Ascending aorta (tissue), 2 donors: ENCODE measurements at regions not wholly inside any gene's neighbourhood (a gene's known extent, or its start where the extent isn't known, plus 50 kb on each side); places are given as distances from the start of the nearest gene placed in this dataset.

Experiments used
- DNase-seq, 2 donors: peaks; one replicate each; pipeline ENCODE4 v3.0.0-alpha.2; 2019; ENCODE audit warnings: low spot score in 2 of 2
- H3K27ac ChIP-seq, 2 donors: fragments of 200-600 bp; sonication (generic); one replicate each; pipeline ENCODE4 v1.5.1; 2016 to 2017; ENCODE audit warnings: mild to moderate bottlenecking in 1 of 2
- H3K27me3 ChIP-seq: fragments of 200-600 bp; sonication (generic); one replicate; pipeline ENCODE4 v1.5.1; 2017
- H3K36me3 ChIP-seq, 2 donors: fragments of 200-600 bp; sonication (generic); one replicate each; pipeline ENCODE4 v1.5.1; 2016
- H3K4me1 ChIP-seq, 2 donors: fragments of 200-600 bp; sonication (generic); one replicate each; pipeline ENCODE4 v1.5.1; 2016 to 2017; ENCODE audit warnings: mild to moderate bottlenecking in 1 of 2
- H3K4me3 ChIP-seq, 2 donors: fragments of 200-600 bp; sonication (generic); one replicate each; pipeline ENCODE4 v1.5.1; 2016 to 2017; ENCODE audit warnings: mild to moderate bottlenecking in 1 of 2
- H3K9me3 ChIP-seq, 2 donors: fragments of 200-600 bp; sonication (generic); one replicate each; pipeline ENCODE4 v1.5.1; 2016
- CTCF ChIP-seq, 3 experiments: fragments of 200-600 bp in 2 of 3; fragments of 450-650 bp in 1 of 3; sonication (generic) in 2 of 3; IDR thresholded peaks; one replicate each; pipeline ENCODE4 v1.5.1; 2016 to 2019; ENCODE audit warnings: antibody characterized with exemption in 3 of 3, mild to moderate bottlenecking in 1 of 3, moderate library complexity in 1 of 3
- intact Hi-C: fragments of 100-400 bp; cut with DNase I; formaldehyde crosslinking; loops from one replicate; pipeline ENCODE4 v1.15.1; 2023

DNA sequence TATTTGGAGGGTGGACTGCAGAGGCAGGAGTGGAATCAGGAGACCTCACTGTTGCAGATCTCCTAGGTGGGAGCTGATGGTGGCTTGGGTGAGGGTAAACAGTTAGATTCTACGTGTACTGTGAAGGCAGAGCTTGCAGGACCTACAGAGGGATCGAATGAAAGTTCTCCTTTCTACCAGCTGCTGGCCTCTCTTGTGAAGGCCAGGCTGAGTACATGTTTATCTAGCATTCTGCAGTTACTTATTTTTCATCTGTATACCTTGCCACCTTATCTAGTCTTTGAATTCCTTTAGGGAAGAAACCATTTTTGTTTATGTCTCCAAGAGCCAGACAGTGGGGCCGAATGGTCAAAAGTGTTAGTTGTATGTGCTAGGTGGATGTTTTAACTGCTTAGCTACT is 57.6 kb downstream of the PTTG1 start:
- no peaks in the 10 kb centered on the region for H3K9me3 ChIP-seq
- intact Hi-C loops, result no loop called here
- H3K27ac ChIP-seq, result no peak overlapping the region
- DNase-seq, result no peak
- H3K4me1 ChIP-seq, result peaks cover 0 to 4% of the 10 kb centered on the region in 2 donors
- no peak overlapping the region for H3K4me3 ChIP-seq
- TF ChIP-seq CTCF (IDR thresholded peaks at IDR 0.05), result no peak
- no peaks in the 10 kb centered on the region for H3K36me3 ChIP-seq
- no peaks in the 10 kb centered on the region for H3K27me3 ChIP-seq

GRCh38 chr5:160479926-160480325 is 58.3 kb downstream of the PTTG1 start:
- intact Hi-C loops, result no loop called here
- Histone ChIP-seq H3K4me1 (peaks cover 0 to 4% of the 10 kb centered on the region in 2 donors), H3K27ac (no peak overlapping the region), H3K27me3 (no peaks in the 10 kb centered on the region), H3K4me3 (no peak overlapping the region), H3K9me3 (no peaks in the 10 kb centered on the region), H3K36me3 (no peaks in the 10 kb centered on the region)
- no peak for DNase-seq
- no peak for TF ChIP-seq CTCF (IDR thresholded peaks at IDR 0.05)

DNA sequence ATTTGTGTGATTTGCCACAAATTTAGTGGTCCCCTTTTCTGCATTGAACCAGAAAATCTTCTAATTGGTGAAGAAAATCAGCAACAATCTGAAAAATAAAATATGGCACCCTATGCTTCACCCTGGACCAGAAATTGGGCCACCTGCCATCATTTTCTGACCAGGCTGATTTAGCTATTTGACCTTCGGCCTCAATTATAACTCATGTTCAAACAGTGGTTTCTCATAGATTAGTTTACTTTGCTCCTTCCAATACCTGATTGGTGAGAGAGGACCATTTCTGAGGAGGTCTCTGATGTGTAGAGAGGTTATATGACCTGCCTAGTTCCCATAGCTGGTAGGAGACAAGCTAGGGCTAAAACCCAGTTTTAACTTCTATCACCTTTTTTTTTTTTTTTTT is 59.0 kb downstream of the PTTG1 start:
- H3K4me1 ChIP-seq, result peaks cover 0 to 4% of the 10 kb centered on the region in 2 donors
- no peaks in the 10 kb centered on the region for H3K9me3 ChIP-seq
- H3K4me3 ChIP-seq, result no peak overlapping the region
- no peaks in the 10 kb centered on the region for H3K36me3 ChIP-seq
- no peak overlapping the region for H3K27ac ChIP-seq
- no peak for TF ChIP-seq CTCF (IDR thresholded peaks at IDR 0.05)
- intact Hi-C loops, result no loop called here
- DNase-seq, result no peak
- no peaks in the 10 kb centered on the region for H3K27me3 ChIP-seq

GRCh38 chr5:160484678-160485077 is 63.0 kb downstream of the PTTG1 start:
- Histone ChIP-seq H3K4me1 (peaks cover 0 to 4% of the 10 kb centered on the region in 2 donors), H3K9me3 (no peaks in the 10 kb centered on the region), H3K36me3 (no peaks in the 10 kb centered on the region), H3K27me3 (no peaks in the 10 kb centered on the region), H3K4me3 (no peak overlapping the region), H3K27ac (no peak overlapping the region)
- no peak for TF ChIP-seq CTCF (IDR thresholded peaks at IDR 0.05)
- intact Hi-C loops, result no loop called here
- no peak for DNase-seq

GRCh38 chr5:160485364-160485969 is 63.8 kb downstream of the PTTG1 start:
- Histone ChIP-seq H3K36me3 (no peaks in the 10 kb centered on the region), H3K4me1 (peaks cover 0 to 1% of the 10 kb centered on the region in 2 donors), H3K4me3 (no peak overlapping the region), H3K27me3 (no peaks in the 10 kb centered on the region), H3K9me3 (no peaks in the 10 kb centered on the region), H3K27ac (no peak overlapping the region)
- no peak for DNase-seq
- TF ChIP-seq CTCF (IDR thresholded peaks at IDR 0.05), result no peak
- intact Hi-C loops, result no loop called here

- intact Hi-C loops, result no loop called here
- TF ChIP-seq CTCF (IDR thresholded peaks at IDR 0.05), result no peak
These were observed 64.9 kb downstream of the PTTG1 start for GRCh38 chr5:160486573-160486972.

More at GRCh38 chr5:160486573-160486972, 64.9 kb downstream of the PTTG1 start:
- H3K9me3 ChIP-seq, result no peaks in the 10 kb centered on the region
- no peak for DNase-seq
- no peaks in the 10 kb centered on the region for H3K36me3 ChIP-seq
- no peaks in the 10 kb centered on the region for H3K4me1 ChIP-seq
- H3K27ac ChIP-seq, result no peak overlapping the region
- H3K27me3 ChIP-seq, result no peaks in the 10 kb centered on the region
- no peak overlapping the region for H3K4me3 ChIP-seq
